ENCODE measurements at regions not wholly inside any gene's neighbourhood (a gene's known extent, or its start where the extent isn't known, plus 50 kb on each side); places are given as distances from the start of the nearest gene placed in this dataset.

DNA sequence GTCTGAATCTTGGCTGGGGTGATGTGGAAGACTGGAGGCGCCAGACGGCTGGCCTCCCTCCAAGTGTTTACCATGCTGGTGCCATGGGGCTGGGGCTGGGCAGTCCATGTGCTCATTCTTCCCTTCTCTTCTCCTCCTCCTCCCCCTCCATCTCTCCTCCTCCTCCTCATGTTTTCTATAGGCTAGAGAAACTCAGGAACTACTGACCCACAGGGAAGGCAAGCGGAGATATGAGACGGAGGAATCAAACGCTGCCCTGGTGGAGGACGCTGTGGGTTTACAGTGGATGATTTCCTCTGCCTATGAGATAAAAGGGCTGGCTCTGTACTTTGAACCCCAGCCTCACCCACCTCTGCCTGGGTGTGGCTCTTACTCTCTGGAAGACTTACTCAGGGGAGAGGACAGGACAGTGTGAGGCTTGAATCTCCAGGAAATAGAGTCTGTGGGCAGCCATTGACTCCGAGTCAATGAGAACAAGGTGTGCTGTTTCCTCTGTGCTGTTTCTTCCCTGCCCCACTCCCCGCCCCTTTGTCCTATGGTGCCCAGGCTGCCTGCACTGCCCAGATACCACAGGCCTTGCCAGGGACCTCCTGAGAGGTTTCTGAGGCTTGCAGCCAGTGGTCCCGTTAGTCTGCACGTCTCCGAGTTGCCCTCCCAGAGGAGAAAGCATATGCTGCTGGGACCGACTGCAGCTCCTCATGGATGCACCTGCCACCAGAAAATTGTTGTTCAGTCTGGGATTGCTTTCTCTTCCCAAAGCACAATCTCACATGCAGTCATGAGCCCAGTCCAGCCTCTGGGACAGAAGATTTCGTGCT is 132.6 kb upstream of the ARHGAP5 start:
- peak; percentile 52 for DNase-seq

DNA sequence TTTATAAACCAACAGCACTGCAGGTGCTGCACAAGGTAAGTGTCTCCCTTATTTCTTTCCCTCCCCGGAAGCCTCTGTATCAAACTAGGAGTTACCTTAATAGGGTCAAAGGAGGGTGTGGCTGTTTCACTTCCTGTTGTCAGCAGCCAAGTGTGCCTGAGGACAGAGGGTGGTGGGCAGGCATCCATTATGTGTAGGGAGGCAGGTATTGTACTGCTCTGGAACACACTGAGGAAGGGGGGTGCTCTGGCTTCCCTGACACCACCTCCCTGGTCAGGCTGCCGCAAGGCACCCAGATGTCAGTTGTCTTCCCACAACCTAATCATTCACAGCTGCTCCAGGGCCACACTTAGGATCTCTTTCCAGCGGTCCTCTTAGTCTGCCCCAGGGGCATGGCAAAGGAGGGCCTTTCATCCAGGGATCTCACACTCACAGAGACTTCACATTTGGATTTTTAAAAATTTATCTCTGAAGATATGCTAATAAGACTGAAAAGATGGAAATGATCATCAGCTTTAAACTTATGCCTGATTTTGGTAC is 132.0 kb upstream of the ARHGAP5 start:
- DNase-seq = peak; percentile 28

DNA sequence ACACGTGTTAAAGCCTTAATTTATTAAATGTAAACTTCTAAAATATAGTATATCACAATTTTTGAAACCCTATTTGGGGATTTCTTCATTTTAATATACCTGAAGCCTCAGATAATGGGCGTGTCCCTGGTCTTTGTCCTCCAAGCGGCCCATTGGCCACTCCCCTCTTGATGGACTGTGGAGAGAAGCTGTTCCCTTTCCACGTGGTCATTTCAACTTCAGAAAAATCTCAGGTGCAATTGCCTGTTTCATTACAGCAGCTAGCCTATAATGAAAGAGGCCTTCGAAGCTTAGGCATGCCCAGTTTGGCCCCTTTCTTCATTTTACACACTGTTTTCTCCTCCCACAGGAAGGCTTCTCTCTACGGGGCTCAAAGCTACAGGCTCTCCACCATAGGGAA is 131.4 kb upstream of the ARHGAP5 start:
- DNase-seq = no peak

DNA sequence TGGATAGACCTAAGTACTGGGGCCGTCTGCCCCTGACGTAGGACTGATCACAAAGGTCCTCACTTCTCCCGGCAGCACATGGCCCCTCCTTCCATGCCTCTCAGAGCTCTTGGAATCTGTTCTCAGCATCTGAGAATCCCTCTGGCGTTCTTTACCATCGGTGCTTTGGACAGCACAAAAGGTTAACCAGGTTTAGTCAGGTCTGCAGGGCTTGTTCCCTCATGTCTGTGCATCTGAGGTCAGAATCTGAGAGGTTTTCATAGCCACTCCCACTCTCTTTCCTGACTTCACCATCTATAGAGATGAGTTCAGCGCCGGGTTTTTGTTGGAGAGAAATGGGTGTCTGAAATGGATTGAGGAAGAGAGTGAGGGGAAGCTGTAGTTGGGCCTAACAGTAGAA is 130.0 kb upstream of the ARHGAP5 start:
- DNase-seq = no peak

DNA sequence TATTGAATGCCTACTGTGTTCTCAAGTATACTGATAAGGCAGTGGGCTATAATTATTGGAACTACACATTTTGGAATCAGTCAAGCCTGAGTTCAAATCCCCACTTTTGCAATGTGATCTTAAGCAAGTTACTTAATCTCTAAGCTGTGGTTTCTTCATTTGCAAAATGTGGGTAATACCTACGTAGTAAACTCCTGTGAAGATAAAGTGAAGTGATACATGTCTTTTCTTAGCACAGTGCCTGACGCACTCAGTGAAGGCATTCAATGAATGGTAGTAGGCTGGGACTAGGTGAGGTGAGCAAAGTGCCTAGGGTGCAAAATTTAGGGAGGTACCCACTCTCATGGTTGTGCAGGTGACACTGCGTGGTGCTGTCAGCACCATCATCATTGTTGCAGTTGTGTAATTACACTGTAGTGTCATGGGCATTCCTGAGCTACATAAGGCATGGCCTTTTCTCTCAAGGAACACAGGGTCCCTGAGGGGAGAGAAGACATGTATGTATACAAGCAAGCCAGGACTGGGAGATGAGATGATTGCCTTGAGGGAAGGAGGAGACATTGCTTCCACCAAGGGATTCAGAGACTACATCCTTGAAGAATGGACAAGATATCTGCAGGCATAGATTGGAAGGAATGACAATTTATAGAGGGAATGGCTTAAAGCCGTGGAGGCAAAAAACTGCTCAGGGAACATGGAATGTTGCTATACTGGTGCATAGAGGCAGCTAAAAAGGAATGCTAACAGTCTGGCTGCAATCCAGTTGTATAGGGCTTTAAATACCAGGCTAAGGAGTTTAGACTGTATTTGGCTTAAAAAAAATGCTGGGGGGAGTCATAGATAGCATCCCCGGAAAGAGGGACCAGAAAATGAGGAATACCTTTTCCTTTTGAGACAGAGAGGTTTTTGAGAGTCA is 129.2 kb upstream of the ARHGAP5 start:
- DNase-seq = no peak

DNA sequence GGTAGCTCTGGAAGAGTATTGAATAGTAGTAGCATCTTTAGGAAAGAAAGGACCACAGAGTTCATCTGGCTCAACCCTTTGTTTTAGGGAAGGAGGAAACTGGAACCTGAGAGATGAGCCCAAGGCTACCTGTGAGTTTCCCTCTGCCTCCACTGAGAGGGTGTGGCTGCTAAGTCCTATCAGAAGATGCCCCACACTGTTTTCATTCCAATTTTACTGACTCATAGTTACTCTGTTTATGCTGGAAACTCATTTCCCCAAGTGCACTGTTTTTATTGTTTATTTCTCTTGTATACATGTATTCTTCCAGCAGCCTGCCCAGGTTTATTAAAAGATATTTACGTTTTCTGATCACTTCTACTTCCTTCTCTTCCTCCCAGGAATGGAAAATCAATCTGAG is 127.4 kb upstream of the ARHGAP5 start:
- DNase-seq = no peak

DNA sequence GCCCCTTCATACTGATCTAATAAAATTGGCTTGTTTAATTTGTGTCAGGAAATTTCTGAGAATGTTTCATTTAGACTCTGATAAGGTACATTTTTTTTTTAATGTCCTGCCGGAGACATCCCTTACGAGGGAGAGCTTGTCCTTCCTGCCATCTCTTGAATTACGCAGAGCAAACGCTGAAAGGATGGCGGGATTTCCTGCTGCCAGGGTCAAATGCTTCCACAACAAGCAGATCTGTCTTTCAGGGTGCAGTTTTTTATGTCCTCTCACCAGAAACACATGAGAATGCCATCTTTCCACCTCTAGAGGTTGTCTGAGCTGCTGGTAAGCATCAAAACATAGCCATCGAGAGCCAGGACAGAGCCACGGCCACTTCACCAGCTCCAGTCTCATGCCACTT is 126.8 kb upstream of the ARHGAP5 start:
- no peak for DNase-seq

DNA sequence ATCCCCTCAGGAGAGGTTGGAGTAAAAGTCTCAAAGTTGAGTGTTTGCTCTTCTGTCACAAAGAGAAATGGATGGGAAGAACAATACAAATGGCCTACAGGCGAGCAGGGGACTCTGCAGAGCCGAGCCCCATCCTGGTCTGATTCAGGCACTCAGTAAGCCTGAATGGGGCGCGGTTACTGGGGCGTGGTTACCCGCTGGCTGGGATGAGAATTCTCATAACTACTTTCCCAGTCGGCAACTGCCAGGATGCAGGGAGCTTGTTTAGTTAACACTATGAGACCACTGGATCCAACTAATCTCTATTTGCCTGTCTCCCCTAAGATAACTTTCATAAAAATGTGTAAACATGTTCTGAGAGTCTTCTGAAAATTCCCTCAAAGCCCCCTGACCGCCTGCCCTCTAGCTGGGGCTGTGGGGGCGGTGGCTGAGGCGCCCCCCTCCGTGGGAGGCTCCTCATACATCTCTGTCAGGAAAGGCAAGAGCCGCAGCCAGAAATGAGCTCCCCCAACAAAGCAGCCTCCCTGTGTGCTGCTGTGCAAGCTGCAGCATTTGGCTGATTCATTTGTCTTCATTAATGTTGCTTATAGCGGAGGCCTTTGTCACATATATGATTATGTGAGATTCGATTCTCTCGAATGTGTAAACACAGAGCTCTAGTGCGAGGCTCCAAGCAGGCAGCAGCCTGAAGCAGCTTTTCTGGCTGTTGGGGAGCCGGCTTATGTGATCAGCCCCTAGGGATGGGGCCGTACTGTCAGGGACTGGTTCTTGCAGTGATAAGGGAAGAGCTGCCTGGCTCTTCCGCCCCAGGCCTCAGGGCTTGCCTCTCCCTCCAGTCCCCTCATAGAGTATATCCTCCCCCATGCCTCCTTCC is 126.1 kb upstream of the ARHGAP5 start:
- no peak for DNase-seq

DNA sequence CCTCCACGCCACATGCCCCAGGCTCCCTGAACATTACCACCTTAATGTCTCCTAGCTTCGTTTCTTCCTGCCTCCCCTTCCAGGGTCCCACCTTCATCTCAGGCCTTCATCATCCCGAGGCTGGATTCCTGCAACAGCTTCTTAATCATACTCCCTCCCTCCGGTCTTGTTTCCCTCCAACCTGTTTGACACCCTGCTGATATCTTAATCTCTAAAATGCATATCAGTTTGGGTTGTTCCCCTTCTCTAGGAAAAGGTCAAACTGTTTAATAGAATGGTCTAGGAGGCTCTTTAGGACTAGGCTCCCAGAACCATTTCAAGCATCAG is 125.5 kb upstream of the ARHGAP5 start:
- DNase-seq = no peak

DNA sequence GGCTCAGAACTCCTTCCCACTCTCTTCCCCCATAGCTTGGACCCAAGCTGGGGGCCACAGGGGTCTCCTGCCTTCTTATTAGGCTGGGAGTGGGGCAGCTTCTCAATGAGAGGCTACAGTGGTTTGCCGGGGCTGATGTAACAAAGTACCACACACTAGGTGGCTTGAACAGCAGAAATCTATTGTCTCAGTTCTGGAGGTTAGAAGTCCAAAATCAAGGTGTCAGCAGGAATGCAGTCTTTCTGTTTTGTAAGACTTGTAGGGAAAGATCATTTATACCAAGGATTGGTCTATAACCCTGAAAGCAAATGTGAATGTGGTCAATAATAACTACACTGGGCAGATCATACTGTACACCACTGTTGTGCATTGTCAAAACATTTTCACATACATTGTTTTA is 124.5 kb upstream of the ARHGAP5 start:
- no peak for DNase-seq

DNA sequence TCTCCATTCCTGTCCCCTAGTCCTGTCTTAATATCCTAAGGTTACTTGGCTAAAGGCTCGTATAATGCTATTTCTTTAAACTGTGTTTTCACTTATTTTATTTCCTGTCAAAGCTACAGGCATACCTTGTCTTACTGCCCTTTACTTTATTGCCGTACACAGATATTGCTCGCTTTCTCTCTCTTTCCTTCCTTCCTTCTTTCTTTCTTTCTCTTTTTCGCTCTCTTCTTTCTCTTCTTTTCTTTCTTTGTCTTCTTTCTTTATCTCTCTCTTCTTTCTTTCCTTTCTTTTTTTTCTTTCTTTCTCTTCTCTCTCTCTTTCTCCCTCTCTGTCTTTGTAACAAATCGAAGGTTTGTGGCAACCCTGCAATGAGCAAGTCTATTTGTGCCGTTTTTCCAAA is 123.9 kb upstream of the ARHGAP5 start:
- no peak for DNase-seq

DNA sequence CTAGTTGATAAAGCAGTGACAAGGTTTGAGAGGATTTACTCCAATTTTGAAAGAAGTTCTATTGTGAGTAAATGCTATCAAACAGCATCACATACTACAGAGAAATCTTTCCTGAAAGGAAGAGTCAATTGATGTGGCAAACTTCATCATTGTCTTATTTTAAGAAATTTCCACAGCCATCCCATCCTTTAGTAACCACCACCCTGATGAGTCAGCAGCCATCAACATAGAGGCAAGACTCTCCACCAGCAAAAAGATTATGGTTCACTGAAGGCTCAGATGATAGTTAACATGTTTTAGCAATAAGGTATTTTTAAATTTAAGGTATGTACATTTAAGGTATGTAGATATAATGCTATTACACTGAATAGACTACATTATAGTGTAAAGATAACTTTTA is 122.1 kb upstream of the ARHGAP5 start:
- no peak for DNase-seq

DNA sequence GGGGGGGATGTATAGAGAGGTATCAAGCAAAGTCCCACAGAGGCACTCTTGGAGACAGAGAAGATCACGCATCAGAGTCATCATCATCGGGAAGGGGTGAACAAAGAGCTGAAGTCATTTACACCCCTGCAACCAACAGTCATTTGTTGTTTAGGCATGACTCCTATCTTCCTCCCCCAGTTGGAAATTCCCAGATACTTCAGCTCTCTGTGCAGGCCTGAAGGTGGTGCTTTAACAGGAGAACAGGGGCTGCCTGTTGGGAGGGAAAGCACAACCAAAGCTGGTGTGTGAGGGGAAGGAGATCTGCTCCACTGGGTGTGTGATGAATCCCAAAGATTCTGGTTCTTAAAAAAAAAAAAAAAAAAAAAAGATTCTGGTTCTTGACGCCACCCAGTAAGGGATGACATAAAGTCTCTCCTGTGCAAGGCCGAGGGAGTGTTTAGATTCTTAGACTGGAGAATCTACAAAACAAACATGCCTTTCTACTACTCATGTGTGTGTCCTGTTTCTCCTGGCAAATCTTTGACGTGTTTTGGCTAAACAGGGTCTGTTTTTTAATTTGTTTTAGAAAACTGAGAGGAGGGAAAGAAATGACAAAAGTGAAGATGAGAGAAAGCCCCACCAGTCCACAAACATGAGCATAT is 121.0 kb upstream of the ARHGAP5 start:
- no peak for DNase-seq

DNA sequence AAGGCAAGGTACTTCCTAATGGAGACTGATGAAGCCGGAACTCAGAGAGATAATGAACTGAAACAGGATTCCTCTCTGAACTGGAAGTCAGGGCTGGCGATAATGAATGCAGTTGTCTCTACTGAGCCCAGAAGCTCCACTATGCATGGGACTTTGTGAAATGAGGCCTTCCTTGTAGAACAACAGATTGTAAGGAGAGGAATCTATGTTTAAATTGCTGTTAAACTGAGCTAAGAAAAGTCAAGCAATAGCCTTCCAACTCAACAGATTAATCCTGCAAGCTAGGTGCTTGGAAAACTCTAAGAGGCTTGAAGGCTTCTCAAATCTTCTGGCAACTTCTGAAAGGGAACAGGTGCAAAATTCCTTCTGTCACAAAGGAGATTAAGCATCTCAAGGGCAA is 119.5 kb upstream of the ARHGAP5 start:
- no peak for DNase-seq

DNA sequence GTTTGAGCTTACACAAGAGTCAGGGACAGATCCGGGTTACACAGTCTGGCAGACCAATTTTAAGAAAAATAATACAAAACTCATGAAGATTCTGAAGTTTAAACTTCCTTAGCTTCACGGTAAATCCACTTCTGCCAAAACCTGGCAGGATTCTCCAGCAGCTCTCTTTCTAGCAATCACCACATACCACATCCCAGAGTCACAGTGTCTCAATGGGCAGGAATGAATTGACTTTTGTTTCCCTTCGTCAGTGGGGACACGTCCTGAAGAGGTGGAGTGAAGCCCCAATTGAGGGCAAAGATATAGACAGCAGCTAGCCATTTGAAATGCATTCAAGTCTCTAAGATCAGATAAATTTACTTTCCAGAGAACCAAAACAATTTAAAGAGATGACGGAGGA is 117.1 kb upstream of the ARHGAP5 start:
- no peak for DNase-seq

DNA sequence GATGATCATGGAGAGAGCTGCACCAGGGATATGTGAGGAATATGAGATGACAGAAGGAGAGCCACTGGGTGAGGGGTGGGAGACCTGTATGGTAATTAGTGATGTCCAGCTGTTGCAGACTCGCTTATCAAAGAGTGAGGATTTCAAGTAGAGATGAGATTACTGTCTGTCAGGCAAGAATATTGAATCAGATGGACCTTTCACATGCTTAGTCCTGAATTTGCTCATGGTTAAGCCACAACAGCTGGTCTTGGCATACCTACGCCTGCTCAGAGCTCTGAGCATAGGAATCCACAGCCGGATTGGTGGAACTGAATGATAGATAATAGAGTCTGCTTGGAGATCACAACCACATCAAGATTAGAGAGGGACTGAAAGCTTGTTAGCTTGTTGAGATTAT is 115.2 kb upstream of the ARHGAP5 start:
- no peak for DNase-seq

DNA sequence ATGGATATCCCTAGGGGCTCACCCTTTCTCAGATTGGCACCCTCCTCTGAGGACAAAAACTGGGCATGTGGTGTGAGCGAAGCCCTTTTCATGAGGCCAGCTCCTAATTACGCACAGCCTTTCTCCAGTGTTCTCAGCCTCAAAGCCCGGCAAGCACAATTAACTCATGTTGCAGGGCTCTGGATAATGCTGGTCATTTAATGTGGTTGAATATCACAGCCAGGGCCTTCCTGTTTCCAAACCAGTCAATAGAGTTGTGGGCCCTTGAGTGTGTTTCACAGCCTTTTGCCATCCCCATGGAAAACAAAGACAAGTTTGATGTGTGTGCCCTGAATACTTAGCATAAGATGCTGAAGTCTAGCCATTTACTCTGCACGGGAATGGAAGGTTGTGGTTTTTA is 114.2 kb upstream of the ARHGAP5 start:
- no peak for DNase-seq

DNA sequence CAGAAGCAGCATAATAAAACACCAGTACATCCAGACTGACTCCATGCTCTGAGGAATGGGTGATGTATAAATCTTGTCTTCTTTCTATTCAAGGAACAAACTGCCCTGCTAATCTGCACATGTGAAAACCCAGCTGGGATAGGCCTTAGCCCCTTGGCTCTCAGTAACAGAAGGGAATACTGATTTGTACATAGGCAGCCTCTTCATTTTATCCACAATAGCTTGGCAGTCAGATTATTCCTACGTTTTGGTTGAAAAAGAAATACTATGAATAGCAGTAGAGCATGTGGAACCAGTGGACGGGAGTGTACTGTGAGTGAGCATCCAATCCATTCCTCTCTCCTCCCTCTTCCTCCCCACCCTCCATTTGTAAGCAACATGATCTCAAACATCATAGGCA is 113.5 kb upstream of the ARHGAP5 start:
- DNase-seq = no peak

DNA sequence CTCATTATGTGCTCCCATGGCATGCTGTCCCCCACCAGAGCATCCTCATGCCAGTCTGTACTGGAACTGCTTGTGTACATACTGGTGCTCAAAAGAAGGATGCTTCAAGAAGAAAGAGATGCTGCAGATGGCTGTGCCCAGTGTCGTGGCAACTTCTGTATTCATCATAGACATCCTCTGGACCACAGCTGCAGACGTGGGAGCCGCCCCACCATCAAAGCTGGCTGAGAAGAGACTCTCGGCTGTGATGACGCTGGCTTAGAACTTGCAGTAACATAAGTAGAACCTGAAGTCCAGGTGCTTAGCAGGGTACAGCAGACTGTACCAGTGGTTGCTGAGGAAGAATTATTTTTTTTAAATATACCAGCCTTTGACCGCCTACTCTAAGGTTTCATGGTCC is 112.6 kb upstream of the ARHGAP5 start:
- DNase-seq = no peak

DNA sequence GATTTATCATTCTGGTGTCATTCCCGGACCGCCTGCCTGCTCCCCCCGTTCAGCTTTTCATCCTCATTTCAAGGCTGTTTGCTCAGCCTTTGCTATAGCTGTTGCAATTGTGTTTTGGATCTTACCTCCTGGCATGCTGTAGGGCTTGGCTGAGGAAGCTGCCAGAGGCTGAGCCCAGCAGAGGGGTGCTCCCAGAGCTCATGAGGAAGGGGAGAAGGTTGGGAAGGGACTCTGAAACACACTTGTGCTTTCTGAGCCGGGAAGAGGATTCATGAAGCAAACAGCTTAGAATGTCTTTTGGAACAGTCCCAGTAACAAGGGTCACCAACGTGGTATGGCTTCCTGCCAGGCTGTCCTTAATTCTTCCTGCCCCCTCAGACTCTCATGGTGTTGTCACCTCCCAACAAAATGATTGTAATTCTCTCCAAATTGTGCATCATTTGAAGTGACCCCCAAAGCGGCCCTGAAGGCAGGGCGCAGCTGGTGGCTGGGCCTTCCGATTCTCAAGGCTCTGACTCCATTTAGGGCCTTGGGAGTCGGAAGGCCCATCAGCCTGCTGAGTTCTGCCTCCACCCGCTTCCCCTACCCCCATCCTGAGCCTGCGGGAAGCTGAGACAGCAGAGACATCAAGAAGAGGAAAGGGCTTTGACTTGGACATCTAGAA is 111.9 kb upstream of the ARHGAP5 start:
- no peak for DNase-seq

DNA sequence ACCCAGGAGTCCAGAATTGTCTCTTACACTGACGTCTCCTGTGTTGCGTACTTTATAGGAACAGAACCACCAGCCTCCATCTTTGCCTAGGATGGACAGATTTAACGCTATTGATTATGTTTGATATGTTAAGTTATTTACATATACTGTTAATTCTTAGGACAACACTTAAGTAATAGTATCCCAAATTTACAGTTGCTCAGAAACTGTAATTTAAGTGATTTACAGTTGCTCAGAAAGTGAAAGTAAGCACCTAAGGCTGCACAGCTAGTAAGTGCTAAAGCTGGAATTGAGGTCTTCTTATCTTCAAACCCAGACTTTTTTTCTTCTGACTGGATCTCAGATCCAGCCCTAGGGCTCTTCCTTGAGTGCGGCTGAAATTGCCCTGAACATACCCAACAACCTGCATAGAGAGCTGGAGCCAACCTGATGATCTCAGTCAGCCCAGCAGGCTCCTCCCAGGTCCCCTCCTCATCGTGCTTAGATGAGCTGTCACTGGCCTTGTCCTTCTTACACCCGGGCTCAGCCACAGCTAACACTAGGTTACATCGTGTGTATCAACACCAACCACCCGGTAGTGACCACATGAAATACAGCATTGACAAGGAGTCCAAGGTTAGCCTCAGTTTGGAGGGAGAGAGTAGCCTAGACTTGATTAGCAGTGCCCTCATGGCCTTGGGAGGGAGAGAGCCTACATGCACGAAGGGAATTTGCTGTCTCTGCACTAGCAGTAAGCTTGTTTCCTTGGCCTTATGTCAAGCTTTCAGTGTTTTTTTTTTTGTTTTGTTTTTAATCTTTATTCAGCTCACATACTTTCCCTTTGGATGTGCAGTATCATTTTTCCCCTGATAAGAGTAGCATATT is 111.1 kb upstream of the ARHGAP5 start:
- DNase-seq = peak; percentile 58
